ENCODE measurements at regions not wholly inside any gene's neighbourhood (a gene's known extent, or its start where the extent isn't known, plus 50 kb on each side); places are given as distances from the start of the nearest gene placed in this dataset.

DNA sequence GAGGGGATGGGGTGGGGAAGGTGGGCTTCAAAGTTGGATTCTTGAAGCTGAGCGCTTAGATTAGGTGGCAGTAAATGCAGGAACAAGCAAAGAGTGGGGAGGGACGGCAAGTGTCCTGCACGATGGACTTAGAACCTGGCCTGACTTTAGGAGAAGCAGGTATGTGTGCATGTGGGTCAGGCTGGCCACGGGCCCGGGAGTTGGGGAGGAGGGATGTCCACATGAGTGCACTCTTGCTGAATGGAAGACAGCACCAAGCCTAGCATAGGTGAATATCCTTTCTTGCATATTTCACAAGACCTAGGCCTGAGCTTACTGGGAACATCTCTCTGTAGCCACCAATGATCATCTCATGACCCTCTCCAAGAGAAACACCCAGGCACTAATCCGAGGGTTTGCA is 96.1 kb downstream of the DDX1 start:
- no peak overlapping the region for H3K27ac ChIP-seq
- DNase-seq (ENCODE audit: low spot score): no peak
- TF ChIP-seq, protein P1, sequence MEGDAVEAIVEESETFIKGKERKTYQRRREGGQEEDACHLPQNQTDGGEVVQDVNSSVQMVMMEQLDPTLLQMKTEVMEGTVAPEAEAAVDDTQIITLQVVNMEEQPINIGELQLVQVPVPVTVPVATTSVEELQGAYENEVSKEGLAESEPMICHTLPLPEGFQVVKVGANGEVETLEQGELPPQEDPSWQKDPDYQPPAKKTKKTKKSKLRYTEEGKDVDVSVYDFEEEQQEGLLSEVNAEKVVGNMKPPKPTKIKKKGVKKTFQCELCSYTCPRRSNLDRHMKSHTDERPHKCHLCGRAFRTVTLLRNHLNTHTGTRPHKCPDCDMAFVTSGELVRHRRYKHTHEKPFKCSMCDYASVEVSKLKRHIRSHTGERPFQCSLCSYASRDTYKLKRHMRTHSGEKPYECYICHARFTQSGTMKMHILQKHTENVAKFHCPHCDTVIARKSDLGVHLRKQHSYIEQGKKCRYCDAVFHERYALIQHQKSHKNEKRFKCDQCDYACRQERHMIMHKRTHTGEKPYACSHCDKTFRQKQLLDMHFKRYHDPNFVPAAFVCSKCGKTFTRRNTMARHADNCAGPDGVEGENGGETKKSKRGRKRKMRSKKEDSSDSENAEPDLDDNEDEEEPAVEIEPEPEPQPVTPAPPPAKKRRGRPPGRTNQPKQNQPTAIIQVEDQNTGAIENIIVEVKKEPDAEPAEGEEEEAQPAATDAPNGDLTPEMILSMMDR (IDR thresholded peaks at IDR 0.05): no peak
- H3K4me3 ChIP-seq: no peak overlapping the region

- TF ChIP-seq, protein P1 (IDR thresholded peaks at IDR 0.05): no peak
- H3K4me3 ChIP-seq: no peak overlapping the region
- H3K27ac ChIP-seq: no peak overlapping the region
- DNase-seq (ENCODE audit: low spot score): no peak
These were observed 97.4 kb downstream of the DDX1 start for GRCh38 chr2:15688924-15689568.

- no peak for DNase-seq (ENCODE audit: low spot score)
- Histone ChIP-seq H3K4me3 (no peak overlapping the region), H3K27ac (no peak overlapping the region)
- TF ChIP-seq, protein P1 (IDR thresholded peaks at IDR 0.05): no peak
These were observed 98.0 kb downstream of the DDX1 start for GRCh38 chr2:15689654-15690053.

- TF ChIP-seq, protein P1 (IDR thresholded peaks at IDR 0.05): no peak
- Histone ChIP-seq H3K27ac (no peak overlapping the region), H3K4me3 (no peak overlapping the region)
- no peak for DNase-seq (ENCODE audit: low spot score)
These were observed 100.1 kb downstream of the DDX1 start for GRCh38 chr2:15691586-15692310.

DNA sequence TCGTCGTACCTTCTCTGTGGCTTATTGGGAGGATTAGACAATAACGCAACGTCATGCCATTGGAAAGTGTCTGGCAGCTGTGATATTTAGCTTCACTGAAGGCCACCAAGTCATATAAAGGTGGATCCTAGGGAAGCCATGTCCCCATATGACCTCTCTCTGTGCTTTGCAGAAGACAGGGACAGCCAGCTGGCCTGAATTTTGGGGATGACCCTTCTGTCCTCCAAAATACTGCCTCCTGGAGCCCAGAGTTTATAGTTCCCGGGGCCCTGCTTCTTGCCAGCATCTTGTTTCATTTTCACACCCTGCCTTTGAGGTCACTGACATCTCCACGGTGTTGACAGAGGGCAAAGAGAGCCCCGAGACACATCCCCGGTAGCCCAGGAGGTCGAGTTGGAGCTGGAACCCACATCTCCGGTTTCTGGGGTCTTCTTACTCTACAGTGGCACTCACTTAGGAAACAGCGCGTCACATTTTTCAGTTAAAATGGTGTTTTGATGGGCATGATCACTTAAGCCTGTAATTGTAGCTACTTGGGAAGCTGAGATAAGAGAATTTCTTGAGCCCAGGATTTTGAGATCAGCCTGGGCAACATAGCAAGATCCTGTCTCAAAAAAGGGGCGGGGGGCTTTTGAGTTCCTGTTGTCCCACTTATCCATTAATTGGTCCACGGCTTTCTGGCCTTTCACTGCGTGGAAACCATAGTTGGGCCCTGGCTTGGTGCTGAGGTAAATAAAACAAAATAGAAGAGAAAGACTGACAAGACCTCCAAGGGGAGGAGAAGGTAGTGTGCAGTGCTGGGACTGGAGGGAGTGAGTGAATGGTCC is 101.1 kb downstream of the DDX1 start:
- TF ChIP-seq, protein P1 (IDR thresholded peaks at IDR 0.05): no peak
- Histone ChIP-seq H3K27ac (no peak overlapping the region), H3K4me3 (no peak overlapping the region)
- no peak for DNase-seq (ENCODE audit: low spot score)

DNA sequence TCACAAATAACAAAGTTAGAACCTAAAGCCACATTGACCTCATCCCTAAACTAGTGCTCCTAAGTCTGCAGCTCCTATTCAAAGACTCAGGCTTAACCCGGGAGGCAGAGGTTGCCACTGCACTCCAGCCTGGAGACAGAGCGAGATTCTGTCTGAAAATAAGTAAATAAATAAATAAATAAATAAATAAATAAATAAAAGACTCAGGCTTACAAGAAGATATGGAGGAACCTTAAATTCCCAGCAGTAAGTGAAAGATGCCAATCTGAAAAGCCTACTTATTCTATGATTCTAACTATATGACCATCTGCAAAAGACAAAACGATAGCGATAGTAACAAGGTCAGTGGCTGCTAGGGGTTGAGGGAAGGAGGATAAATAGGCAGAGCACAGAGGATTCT is 101.7 kb downstream of the DDX1 start:
- TF ChIP-seq, protein P1 (IDR thresholded peaks at IDR 0.05): no peak
- Histone ChIP-seq H3K27ac (no peak overlapping the region), H3K4me3 (no peak overlapping the region)
- DNase-seq (ENCODE audit: low spot score): no peak
